Body of pancreas (tissue), 4 donors: ENCODE measurements at regions not wholly inside any gene's neighbourhood (a gene's known extent, or its start where the extent isn't known, plus 50 kb on each side); places are given as distances from the start of the nearest gene placed in this dataset.

Experiments
- ATAC-seq: fragments of 150-250 bp; one replicate; pipeline ENCODE4 v1.9.1; 2016
- DNase-seq, 4 donors: peaks; one replicate each; pipeline ENCODE4 v3.0.0-alpha.2; 2019
- H3K27ac ChIP-seq, 4 donors: fragments of 200-600 bp; sonication (generic); 1 replicate in 3 of 4; 2 replicates in 1 of 4; pipeline versions ENCODE4 v1.5.1 to v1.6.1; 2016 to 2019; ENCODE audit warnings: mild to moderate bottlenecking in 1 of 4, mixed read lengths in 1 of 4, moderate library complexity in 1 of 4
- H3K27me3 ChIP-seq, 2 donors: fragments of 200-600 bp; sonication (generic); one replicate each; pipeline ENCODE4 v1.6.0; 2016; ENCODE audit warnings: mild to moderate bottlenecking in 1 of 2
- H3K36me3 ChIP-seq, 2 donors: fragments of 200-600 bp; sonication (generic); replicated peaks in 1 of 2; 2 replicates each; pipeline ENCODE4 v1.5.1; 2016; ENCODE audit warnings: low read depth in 2 of 2; ENCODE audit not compliant: insufficient read depth in 1 of 2
- H3K4me1 ChIP-seq: fragments of 200-600 bp; sonication (generic); one replicate; pipeline ENCODE4 v1.6.0; 2016
- H3K4me3 ChIP-seq, 2 donors: fragments of 200-600 bp; sonication (generic); 1 replicate in 1 of 2; 2 replicates in 1 of 2; pipeline ENCODE4 v1.5.1; 2016 to 2019
- H3K9me3 ChIP-seq, 3 donors: fragments of 200-600 bp; sonication (generic); 1 replicate in 2 of 3; 2 replicates in 1 of 3; pipeline ENCODE4 v1.5.1; 2016
- POLR2A ChIP-seq, 3 donors: fragments of 450-650 bp; IDR thresholded peaks; one replicate each; pipeline ENCODE4 v1.6.1; 2016; ENCODE audit warnings: antibody characterized with exemption in 3 of 3, mild to moderate bottlenecking in 2 of 3
- WGBS, 2 donors: methylation state at CpG; one replicate each; pipeline ENCODE4 v1.1.5; 2017; 5-methylcytosine and 5-hydroxymethylcytosine counted together
- intact Hi-C: fragments of 100-400 bp; cut with DNase I; formaldehyde crosslinking; loops from one replicate; pipeline ENCODE4 v1.15.1; 2023
- TF ChIP-seq, protein P1 (sequence below), 7 experiments: fragments of 450-650 bp in 4 of 7; fragments of 200-600 bp in 3 of 7; sonication (generic) in 3 of 7; IDR thresholded peaks; one replicate each; pipeline ENCODE4 v1.5.1; 2016 to 2019; ENCODE audit warnings: antibody characterized with exemption in 7 of 7

DNA sequence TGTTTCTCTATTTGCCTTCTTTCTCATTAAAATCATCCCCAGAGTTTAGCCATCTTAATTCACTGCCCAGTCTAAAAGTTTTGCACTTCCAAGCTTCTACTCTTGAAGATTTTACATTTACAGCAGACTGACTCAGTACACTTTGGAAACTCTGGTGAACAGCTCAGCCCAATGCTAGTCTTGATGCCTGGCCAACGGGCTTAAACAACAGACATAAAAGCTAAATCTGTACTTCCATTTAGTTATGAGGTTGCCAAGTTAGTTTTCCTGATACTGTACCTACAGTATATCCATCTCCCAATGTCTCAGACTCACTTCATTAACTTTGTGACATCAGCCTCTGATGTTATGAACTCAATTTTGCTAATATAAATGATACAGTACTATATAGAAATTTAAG, 891.8 kb upstream of the SOX9 start:
- Histone ChIP-seq H3K27me3 (no peaks in the 10 kb centered on the region), H3K4me1 (peaks cover 10% of the 10 kb centered on the region), H3K4me3 (no peak overlapping the region), H3K36me3 (no peaks in the 10 kb centered on the region), H3K27ac (no peak overlapping the region), H3K9me3 (no peaks in the 10 kb centered on the region)
- DNase-seq (peak in 1 of 4 donors; percentile 6), ATAC-seq (no peak)
- intact Hi-C loops, result no loop called here
- no peak for TF ChIP-seq POLR2A (IDR thresholded peaks at IDR 0.05)
- TF ChIP-seq, protein P1, sequence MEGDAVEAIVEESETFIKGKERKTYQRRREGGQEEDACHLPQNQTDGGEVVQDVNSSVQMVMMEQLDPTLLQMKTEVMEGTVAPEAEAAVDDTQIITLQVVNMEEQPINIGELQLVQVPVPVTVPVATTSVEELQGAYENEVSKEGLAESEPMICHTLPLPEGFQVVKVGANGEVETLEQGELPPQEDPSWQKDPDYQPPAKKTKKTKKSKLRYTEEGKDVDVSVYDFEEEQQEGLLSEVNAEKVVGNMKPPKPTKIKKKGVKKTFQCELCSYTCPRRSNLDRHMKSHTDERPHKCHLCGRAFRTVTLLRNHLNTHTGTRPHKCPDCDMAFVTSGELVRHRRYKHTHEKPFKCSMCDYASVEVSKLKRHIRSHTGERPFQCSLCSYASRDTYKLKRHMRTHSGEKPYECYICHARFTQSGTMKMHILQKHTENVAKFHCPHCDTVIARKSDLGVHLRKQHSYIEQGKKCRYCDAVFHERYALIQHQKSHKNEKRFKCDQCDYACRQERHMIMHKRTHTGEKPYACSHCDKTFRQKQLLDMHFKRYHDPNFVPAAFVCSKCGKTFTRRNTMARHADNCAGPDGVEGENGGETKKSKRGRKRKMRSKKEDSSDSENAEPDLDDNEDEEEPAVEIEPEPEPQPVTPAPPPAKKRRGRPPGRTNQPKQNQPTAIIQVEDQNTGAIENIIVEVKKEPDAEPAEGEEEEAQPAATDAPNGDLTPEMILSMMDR (IDR thresholded peaks at IDR 0.05), result no peak
- 41 to 50% methylated on average over 1 of the region's 1 CpG for WGBS, 2 donors

DNA sequence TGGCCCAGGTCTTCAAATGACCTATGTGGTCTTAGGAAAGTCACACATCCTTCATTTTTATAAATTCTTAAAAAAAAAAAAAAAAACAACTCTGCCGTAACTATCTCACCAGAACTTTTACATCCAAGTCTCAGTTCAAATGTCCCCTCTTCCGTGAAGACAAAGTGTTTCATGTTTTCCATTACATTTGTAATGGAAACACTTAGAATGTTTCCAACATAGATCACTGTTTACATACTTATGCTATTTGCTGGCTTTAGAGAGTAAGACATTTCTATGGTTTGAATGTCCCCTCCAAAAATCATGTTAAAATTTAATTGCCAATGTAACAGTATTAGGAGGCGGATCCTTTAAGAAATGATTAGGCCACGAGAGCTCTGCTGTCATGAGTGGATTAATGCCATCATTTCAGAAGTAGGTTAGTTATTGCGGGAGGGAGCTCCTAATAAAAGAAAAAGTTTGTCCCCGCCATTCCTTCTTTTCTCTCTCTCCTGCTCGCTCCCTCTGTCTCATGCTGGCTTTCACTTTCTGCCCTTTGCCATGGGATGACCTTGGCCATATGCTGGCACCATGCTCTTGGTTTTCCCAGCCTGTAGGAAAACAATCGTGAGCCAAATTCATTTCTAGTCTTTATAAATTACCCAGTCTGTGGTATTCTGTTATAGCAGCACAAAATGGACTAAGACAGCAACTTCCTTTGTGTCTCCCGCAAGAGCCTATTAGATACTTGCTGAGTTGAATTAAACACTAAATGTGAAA, 887.8 kb upstream of the SOX9 start:
- intact Hi-C loops, result no loop called here
- Histone ChIP-seq H3K4me1 (peaks cover 10% of the 10 kb centered on the region), H3K4me3 (no peak overlapping the region), H3K27me3 (no peaks in the 10 kb centered on the region), H3K9me3 (no peaks in the 10 kb centered on the region), H3K36me3 (no peaks in the 10 kb centered on the region), H3K27ac (peak overlapping the region in 2 of 4 donors; percentile 65 to 80)
- ATAC-seq (peak; percentile 50), DNase-seq (peak; percentile 11 to 59 (median 40))
- TF ChIP-seq POLR2A (IDR thresholded peaks at IDR 0.05), result no peak
- TF ChIP-seq, protein P1 (IDR thresholded peaks at IDR 0.05), result no peak
- WGBS, 2 donors, result 40 to 50% methylated on average over 9 of the region's 9 CpGs

DNA sequence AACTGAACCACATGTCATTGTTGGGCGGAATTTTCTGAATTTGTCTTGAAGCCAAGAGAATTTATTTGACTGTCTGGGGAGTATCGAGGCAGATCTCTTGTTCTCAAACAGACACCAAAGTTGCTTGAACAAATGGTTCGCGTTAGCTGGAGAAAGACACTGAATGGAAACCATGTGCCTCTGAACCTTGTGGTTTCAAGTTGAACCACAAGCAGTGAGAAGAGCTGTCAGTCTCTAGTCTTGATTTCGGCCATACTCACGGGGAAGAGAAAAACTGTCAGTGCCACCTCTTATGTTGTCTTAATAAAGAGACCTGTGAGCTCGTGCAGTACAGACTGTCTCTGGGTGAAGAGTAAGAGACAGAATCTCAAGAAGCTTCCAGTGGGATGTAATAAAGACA, 886.5 kb upstream of the SOX9 start:
- no peak for TF ChIP-seq POLR2A (IDR thresholded peaks at IDR 0.05)
- TF ChIP-seq, protein P1 (IDR thresholded peaks at IDR 0.05), result no peak
- DNase-seq (no peak), ATAC-seq (no peak)
- peak overlapping the region in 1 of 4 donors; percentile 80 for H3K27ac ChIP-seq
- no peaks in the 10 kb centered on the region for H3K36me3 ChIP-seq
- intact Hi-C loops, result no loop called here
- H3K4me1 ChIP-seq, result peaks cover 10% of the 10 kb centered on the region
- no peaks in the 10 kb centered on the region for H3K27me3 ChIP-seq
- H3K4me3 ChIP-seq, result no peak overlapping the region
- H3K9me3 ChIP-seq, result no peaks in the 10 kb centered on the region
- WGBS, 2 donors, result 77 to 83% methylated on average over 7 of the region's 7 CpGs

DNA sequence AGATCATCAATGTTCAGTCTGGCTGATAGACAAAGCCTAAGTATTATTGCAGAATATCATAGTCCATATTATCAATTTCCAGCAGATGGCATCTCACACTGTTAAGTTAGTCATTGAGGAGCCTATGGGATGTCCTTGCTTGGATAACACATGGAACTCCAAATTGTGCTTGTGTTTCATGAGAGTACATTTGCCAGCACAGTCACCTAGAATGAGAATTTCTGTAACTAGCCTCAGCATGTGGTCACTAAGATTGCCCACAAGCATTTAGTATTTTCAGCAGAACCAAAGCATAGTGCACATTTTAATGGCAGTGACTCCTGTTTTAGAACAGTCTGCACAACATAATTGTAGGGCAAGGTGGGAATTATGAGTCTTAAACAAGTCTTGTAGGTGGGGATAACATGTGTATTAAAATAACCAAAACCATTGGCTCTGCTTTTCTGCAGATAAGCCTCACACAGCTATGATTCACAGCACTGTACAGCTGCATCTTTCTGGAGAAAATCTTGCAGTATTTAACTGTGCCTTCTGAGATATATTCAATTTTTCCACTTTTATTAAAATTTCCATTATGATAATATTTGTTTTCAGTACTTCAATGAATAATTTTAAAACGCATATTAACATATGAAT, 882.8 kb upstream of the SOX9 start:
- Histone ChIP-seq H3K27ac (no peak overlapping the region), H3K4me3 (no peak overlapping the region), H3K36me3 (no peaks in the 10 kb centered on the region), H3K27me3 (no peaks in the 10 kb centered on the region), H3K9me3 (no peaks in the 10 kb centered on the region), H3K4me1 (peaks cover 8% of the 10 kb centered on the region)
- intact Hi-C loops, result no loop called here
- TF ChIP-seq POLR2A (IDR thresholded peaks at IDR 0.05), result no peak
- TF ChIP-seq, protein P1 (IDR thresholded peaks at IDR 0.05), result peak in 3 of 7 experiments; percentile 20 to 36 (median 32)
- 76 to 90% methylated on average over 1 of the region's 1 CpG for WGBS, 2 donors
- ATAC-seq, result peak; percentile 15
- no peak for DNase-seq
